ENCODE measurements at regions not wholly inside any gene's neighbourhood (a gene's known extent, or its start where the extent isn't known, plus 50 kb on each side); places are given as distances from the start of the nearest gene placed in this dataset.

DNA sequence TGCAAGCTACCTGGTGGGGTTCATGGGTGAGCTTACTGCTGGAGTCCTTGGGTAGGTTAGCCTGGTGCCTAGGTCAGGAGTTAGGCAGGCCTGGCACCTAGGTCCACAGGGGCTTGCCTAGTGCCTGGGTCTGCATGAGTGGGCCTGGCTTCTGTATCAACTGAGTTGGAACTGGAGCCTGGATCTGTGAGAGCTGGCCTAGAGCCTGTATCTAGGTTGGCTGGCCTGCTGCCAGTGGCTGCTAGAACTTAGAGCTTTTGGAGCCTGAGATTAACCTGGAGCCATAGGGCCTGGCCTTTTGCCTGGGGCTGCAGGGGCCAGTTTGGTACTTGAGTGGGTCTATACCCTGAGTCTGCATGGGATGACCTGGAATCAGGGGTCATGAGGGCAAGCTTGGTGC, 679.4 kb downstream of the NUP35 start:
- dilution Hi-C loops (cut with MboI; ENCODE audit: extremely low pct_ligation_motif_present, low sequenced_read_pairs): no loop called here

More for the DNA sequence above, 679.4 kb downstream of the NUP35 start:
- H3K4me2 ChIP-seq (ENCODE audit: insufficient read depth, low read length): no peak overlapping the region
- BruUV-seq (replicated peaks): no TSS peak
- H3K79me2 ChIP-seq (ENCODE audit: control insufficient read depth, insufficient read depth, low read length): no peaks in the 10 kb centered on the region
- DNase-seq (ENCODE audit: low read depth, low spot score) (no peak), FAIRE-seq (no peak)
- H4K20me1 ChIP-seq (replicated peaks; ENCODE audit: control insufficient read depth, extremely low read depth, insufficient read depth, low read length): no peaks in the 10 kb centered on the region
- H3K9me3 ChIP-seq (replicated peaks; ENCODE audit: control insufficient read depth, insufficient read depth, low read length): peaks cover 5% of the 10 kb centered on the region
- no peak overlapping the region for H3K27ac ChIP-seq (ENCODE audit: insufficient read depth, low read depth, low read length)
- no peak overlapping the region for H3K9ac ChIP-seq (replicated peaks; ENCODE audit: extremely low read depth, insufficient read depth, low read length)
- intact Hi-C loops (cut with micrococcal nuclease): no loop called here
- TF ChIP-seq POLR2A (IDR thresholded peaks at IDR 0.05; ENCODE audit: low read depth, low read length) (no peak), POLR2AphosphoS5 (IDR thresholded peaks at IDR 0.05; ENCODE audit: insufficient read depth, low read depth, low read length) (no peak), EZH2 (IDR thresholded peaks at IDR 0.05; ENCODE audit: borderline replicate concordance, low read depth, low read length, severe bottlenecking) (no peak), FOS (IDR thresholded peaks at IDR 0.05; ENCODE audit: borderline replicate concordance, insufficient read depth, low read length) (no peak), MYC (IDR thresholded peaks at IDR 0.05; ENCODE audit: low read depth, low read length) (no peak), JUN (IDR thresholded peaks at IDR 0.05; ENCODE audit: borderline replicate concordance, insufficient read depth, insufficient read length, low read depth) (no peak), GATA2 (IDR thresholded peaks at IDR 0.05; ENCODE audit: insufficient read depth, insufficient read length, low read depth, low read length) (no peak)
- TF ChIP-seq, protein P1, sequence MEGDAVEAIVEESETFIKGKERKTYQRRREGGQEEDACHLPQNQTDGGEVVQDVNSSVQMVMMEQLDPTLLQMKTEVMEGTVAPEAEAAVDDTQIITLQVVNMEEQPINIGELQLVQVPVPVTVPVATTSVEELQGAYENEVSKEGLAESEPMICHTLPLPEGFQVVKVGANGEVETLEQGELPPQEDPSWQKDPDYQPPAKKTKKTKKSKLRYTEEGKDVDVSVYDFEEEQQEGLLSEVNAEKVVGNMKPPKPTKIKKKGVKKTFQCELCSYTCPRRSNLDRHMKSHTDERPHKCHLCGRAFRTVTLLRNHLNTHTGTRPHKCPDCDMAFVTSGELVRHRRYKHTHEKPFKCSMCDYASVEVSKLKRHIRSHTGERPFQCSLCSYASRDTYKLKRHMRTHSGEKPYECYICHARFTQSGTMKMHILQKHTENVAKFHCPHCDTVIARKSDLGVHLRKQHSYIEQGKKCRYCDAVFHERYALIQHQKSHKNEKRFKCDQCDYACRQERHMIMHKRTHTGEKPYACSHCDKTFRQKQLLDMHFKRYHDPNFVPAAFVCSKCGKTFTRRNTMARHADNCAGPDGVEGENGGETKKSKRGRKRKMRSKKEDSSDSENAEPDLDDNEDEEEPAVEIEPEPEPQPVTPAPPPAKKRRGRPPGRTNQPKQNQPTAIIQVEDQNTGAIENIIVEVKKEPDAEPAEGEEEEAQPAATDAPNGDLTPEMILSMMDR (IDR thresholded peaks at IDR 0.05; ENCODE audit: extremely low read depth in 1 of 2, insufficient read depth in 1 of 2, low read depth in 1 of 2, low read length in 2 of 2): no peak
- TF ChIP-seq, protein P2, sequence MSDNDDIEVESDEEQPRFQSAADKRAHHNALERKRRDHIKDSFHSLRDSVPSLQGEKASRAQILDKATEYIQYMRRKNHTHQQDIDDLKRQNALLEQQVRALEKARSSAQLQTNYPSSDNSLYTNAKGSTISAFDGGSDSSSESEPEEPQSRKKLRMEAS (IDR thresholded peaks at IDR 0.05; ENCODE audit: insufficient read depth, insufficient read length): no peak
- no peak overlapping the region for H2AFZ ChIP-seq (ENCODE audit: low read depth, low read length)
- ChIA-PET POLR2A (no interaction called here), CTCF (no interaction called here)
- H3K36me3 ChIP-seq (ENCODE audit: control insufficient read depth in 2 of 2, extremely low read depth in 1 of 2, insufficient read depth in 2 of 2, low read length in 2 of 2): no peaks in the 10 kb centered on the region
- H3K27me3 ChIP-seq (ENCODE audit: control insufficient read depth in 2 of 2, insufficient read depth in 2 of 2, low read length in 2 of 2): no peaks in the 10 kb centered on the region
- no peak overlapping the region for H3K4me3 ChIP-seq (replicated peaks in 1 of 3; ENCODE audit: insufficient read depth in 1 of 3, low read depth in 1 of 3, low read length in 3 of 3)
- no peaks in the 10 kb centered on the region for H3K4me1 ChIP-seq (ENCODE audit: control insufficient read depth, extremely low read depth, insufficient read depth, low read length)
- no peaks in the 10 kb centered on the region for H3K9me1 ChIP-seq (replicated peaks; ENCODE audit: control insufficient read depth, extremely low read depth, insufficient read depth, low read length)

Data from endothelial cell of umbilical vein (primary cell).